GM18511 (cell line): ENCODE measurements at regions not wholly inside any gene's neighbourhood (a gene's known extent, or its start where the extent isn't known, plus 50 kb on each side); places are given as distances from the start of the nearest gene placed in this dataset.

Experiments used
- ATAC-seq: cut with Tn5 transposase; IDR thresholded peaks from one replicate; pipeline ENCODE4 v1.9.1; 2021; ENCODE audit warnings: mild to moderate bottlenecking, moderate library complexity; ENCODE audit not compliant: unreplicated experiment

DNA sequence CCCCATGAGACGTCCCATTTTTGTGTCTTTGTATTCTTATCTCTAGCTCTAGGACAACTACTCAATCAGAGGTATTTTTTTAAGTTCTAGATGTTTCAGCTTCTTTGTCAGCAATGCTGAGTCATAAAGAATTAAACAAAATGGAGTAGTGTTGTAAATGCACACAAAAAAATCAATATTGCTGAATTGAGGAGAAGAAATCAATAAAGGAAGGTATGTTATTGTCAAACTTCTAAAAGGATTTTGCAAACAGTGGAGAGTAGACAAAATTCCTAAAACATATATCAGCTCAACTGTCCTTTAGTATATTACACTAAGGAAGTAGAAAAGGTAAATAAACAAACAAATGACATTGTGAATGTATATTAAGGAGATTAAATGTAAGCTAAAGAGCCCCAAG is 726.1 kb upstream of the NRXN1 start:
- no peak for ATAC-seq

DNA sequence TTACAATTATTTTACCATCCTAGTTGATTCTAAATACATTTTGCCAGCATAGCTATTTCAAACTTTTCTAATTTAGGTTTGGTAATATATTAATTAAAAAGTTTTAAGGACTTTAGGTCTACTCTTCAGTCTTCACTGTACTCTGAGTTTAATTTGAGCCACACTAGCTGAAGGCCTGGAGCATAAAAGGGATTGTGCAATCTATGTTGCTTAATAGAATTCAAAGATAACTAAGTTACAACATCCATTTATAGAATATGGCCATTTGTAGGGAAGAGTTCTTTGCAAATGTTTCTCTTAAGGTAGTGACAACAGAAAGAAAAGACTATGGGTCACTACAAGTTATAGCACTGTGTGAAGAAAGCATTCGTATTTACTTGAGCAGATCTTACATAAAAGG is 702.2 kb upstream of the NRXN1 start:
- no peak for ATAC-seq

DNA sequence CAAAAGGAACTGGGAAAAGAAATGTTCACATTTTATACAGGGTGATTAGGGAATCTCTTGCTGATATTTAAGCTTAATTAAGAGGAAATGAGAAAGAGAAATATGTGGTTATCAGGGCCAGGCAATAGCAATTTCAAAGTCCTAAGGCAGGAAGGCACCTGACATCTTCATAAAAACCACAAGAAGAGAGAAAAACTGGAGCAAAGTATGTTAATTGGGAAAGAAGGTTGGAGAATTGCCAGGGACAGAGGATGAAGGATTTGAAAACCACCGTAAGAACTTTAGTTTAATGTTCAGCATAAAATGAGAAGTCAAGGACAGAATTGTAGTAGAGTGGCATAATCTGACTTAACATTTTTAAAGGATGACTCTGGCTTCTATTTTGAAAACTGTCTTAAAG is 691.8 kb upstream of the NRXN1 start:
- no peak for ATAC-seq

DNA sequence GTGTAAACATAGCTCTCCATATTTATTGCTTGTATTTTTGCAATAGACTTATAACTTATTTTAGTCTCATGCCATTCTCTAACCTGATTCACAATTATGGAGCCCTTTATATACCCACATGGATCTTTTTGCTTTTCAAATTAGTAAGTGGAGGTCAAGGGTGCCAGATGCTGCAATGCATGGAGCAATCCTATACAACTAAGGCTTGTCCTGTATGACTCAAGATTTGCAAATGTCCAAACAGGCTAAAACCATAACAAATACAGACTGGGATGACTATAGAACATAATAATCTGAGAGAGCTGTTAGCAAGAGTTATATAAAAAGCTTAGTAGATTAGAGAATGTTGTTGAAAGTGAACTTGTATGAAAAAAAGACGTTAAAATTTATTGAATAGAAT is 690.4 kb upstream of the NRXN1 start:
- no peak for ATAC-seq

DNA sequence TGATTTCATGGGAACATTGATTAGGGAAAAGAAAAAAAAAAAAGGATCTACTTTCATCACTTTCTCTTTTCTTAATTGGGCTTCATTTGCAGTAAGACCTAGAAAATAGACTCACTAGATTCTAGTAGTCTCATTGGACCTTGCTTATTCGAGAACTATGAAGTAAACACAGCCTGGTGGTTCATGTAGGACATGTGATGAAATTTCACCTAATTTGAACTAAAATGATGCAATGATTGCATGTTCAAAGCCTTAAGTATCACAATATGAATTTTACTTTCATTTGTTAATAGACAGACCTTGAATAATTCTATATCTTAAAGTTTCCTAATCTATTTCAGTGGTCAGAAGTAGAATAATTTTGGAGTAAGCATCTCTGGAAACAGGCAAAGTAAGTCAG is 688.9 kb upstream of the NRXN1 start:
- ATAC-seq: no peak

DNA sequence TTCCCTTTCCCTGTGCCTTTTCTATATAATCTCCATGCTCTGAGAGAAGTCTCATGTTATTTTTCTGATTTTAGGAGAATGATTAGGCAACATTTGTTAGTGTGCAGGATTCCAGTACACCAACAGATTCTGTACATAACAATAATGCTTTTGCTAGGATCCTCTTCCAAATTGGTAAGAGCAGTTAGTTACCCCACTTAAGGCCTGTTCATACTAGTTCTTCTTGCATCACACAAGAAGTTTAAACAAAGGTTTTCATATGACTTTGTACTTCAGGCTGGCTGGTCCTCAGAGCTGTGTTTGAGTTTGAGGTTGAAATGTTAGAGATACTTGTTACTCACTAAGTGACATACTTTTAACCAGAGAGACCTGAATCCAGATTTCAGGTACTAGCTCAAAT is 686.9 kb upstream of the NRXN1 start:
- ATAC-seq: no peak

DNA sequence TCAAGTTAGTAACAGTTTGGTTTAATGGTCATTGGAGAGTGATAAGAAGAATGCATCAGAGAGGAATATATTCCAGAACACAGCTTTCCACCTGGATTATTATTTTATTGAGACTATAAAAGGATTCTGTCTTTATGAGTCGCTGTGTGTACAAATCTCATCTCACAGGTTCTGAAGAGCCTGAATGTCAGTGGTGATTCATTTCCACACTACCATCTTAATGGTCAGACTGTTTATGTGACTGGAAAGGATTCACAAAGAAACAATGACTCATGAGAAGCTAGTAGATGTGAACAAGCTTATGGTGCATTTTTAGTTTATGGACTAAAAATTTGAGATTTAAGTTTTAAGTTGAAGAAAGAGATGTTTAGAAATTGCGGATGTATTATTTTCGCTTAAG is 685.4 kb upstream of the NRXN1 start:
- no peak for ATAC-seq

DNA sequence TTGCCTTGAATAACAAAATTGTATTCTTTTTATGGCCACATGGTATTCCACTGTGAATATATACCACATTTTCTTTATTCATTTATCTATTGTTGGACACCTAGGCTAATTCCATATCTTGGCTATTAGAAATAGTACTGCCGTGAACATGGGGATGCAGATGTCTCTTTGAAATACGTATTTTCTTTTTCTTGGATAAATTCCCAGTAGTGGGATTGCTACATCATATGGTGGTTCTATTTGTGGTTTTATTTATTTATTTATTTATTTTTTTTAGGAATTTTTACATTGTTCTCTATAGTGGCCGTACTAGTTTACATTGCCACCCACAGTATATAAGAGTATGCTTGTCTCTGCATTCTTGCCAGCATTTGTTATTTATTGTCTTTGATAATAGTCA is 679.8 kb upstream of the NRXN1 start:
- ATAC-seq: no peak

DNA sequence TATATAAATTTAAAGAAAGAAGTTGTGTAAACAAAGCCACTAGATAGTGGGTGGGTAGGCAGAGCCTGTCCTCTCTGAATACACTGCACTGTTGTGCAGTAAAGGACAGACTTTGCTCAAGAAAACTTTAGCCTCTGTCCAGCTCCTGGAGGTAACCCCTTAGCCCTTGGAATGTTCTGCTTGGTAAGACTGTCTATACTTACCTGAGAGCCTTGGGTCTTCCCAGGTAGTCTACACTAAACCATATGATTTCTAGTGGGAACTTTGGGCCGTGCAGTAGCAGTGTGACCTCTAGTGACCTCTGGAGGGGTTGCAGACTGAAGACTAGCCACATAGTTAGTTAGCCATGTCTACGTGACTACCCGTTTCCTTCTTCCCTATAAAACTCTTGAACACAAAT is 678.3 kb upstream of the NRXN1 start:
- peak; percentile 94 for ATAC-seq

DNA sequence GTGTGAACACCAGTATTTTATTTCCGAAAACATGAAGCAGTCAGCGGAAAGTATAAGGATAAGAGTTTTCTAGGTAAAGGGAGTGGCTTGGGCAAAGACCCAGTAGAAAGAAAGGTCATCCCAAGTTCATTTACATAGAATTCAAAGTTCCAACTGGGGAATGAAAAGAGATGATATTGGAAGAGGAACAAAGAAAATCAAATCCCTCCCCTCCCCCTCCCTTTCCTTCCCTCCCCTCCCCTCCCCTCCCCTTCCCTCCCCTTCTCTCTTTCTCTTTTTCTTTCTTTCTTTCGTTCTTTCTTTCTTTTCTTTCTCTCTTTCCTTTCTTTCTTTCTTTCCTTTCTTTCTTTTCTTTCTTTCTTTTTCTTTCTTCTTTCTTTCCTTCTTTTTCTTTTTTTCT is 675.7 kb upstream of the NRXN1 start:
- no peak for ATAC-seq

DNA sequence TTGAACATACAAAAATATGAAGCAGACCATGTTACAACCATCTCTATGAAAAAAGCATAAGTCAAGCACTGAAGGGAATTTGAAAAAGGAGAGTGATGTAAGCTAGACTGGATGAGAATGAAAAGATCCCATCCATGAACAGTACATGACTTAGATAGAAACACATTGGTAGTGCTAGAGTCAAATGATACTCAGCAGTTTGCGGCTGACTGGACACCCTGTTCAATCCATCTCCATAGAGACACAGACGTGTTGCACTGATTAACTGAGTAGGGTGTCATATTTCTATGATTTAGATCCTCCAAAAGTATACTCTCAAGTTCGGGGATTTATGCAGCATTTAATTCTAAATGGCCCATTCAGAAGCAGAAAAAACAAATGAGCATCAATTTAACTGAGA is 674.3 kb upstream of the NRXN1 start:
- ATAC-seq: no peak

DNA sequence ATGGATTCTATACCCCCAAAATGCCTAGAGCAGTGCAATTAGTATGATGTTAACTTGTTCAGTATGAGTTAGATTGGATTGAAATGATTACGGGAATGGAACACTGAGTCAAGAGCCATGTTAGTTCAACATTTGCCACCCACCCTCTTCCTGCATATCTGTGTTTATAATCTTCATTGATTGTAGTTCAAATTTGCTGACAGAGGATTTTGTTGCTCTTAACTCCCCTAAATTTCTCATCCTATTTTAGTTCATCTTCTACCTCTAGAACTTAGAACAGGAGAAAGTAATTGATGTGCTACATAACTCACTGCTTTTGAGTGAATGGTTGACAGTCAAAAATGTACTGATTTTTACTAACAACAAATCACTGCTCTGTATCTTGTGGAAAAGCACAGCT is 673.5 kb upstream of the NRXN1 start:
- ATAC-seq: no peak

DNA sequence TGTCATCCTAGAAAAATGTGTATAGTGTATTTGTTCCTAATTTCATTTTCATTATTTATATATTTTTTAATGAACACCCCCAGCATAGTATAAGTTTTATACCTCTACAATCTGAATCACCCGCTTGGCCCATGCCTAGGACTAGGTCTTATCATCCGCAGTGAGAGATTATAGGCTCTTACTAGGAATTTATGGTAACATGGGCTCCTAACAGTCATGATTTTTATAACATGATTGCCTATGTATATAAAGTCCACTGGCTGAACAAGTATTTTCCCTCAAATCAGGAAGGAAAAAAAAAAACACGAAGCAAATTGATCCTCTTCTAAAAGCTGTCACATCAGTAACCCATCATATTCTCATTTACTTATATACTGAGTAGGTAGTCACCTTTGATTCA is 666.1 kb upstream of the NRXN1 start:
- no peak for ATAC-seq

DNA sequence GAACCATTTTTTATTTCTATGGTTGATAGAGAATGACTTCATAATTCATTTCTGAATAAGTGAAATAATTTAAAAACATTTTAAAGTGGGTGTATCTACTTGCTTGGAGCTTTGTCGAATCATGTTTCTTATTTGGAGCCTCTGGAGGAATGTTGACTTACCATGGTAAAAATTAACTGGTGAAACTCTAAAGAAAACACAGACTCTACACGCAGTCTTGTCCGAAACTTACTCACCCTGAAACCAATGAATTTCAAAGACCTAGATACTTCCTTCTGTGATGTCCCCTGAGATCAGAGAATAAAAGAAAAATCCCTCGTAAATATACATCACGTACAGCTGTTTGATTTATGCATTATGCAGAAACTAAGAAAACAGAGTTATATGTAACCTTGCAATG is 665.2 kb upstream of the NRXN1 start:
- peak; percentile 89 for ATAC-seq

DNA sequence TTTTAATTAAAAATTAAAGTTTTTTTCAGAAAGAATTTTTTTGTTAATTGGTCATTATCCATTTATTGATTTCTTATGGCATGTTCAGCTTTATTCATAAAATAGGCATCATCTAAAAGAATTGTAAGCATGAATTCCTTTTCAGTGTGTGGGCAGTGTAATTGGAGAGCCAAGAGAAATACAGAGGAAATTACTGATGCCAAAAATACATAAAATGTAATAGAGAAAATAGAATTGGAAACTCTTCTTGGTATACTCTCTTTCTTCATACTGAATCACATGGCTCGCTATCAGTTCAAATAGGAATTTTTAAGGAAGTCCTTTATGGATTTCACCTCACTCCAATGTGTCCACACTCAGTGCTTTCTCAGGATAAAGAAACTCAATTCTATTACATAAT is 663.6 kb upstream of the NRXN1 start:
- ATAC-seq: no peak

DNA sequence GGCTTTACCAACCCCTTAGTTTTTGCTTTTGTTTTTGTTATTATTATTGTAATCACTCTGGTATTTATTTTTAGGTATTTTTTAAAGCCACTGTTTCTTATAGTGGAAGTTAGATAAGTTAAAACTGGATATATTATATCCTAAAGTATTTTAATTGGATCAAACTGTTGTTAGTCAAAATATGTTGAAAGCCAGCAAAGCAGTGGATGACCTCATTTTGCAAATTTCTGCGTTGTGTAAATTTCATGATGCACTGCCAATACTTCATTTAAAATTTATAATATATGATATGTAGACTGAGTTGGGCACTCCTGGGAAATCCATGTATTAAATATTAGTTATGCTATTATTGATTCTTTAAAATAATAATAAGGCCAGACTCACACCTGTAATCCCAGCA is 661.7 kb upstream of the NRXN1 start:
- ATAC-seq: no peak

DNA sequence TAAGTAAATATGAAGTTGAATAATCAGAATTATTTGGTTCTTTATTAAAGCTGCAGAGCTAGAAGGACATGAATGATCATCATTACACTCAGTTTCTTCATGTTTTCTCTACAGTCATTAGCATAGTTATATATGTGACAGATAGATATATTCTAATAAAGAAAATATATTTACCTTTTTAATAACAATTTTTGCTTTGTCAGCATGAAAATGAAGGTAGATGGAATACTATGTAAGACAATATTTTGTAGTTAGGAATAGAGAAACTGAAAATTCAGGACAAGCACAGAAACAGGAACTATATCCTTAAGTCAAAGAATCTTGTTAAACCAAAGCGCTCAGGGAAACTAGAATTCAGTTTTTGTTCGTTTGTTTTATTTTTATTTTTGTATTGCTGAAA is 649.9 kb upstream of the NRXN1 start:
- no peak for ATAC-seq

DNA sequence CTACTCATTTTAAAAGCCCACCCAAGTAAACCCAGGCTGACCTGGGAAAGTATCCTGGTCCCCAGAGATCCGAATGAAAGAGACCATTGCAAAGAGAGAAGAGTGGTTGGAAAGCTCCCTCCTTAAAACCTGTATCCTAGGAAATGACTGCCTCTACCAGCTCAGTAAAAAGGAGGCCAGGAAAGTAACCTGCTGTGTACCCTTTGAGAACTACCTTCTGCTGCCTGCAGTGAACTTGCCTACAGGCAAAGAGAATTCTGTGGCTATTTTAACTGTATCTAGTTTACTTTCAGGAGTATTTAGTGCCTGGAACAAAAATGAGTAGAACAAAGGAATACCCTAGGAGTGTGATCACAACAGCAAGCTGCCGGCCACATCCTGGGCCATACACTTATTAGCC is 641.7 kb upstream of the NRXN1 start:
- ATAC-seq: no peak

DNA sequence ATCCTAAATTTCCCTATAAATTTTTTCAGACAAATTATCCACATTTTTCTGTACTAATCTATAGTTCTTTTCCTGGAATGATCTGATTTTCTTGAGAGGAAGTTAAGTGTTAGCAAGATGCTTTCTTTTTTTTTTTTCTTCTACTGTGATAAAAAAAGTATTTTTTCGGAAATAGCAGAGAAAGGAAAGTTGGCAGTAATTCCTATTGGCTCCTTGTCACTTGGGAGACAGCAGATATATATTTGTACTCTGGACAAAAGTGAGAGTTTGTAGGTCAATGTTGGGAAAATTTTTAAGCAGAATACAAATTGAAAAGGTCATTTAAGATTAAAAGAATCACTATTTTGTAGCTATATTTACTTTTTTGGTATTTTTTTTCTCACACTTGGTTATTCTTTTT is 635.7 kb upstream of the NRXN1 start:
- ATAC-seq: no peak

DNA sequence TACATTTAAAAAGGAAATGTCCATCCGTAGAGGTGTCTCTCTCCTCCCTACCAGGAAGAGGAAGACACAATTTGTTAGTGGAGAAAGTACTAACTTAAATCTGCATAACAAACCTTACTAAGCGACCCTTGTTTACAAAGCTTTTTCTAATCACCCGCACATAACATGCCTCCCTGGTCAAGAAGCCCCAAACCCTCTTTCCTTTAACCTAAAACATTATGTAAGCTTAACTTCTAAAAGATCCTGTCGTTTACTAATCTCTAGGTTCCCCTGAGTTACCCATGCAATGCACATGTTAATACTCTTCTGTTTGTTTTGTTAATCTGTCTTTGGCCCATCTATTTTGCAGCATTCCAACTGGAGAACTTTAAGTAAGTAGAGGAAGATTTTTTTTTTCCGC is 630.3 kb upstream of the NRXN1 start:
- no peak for ATAC-seq

DNA sequence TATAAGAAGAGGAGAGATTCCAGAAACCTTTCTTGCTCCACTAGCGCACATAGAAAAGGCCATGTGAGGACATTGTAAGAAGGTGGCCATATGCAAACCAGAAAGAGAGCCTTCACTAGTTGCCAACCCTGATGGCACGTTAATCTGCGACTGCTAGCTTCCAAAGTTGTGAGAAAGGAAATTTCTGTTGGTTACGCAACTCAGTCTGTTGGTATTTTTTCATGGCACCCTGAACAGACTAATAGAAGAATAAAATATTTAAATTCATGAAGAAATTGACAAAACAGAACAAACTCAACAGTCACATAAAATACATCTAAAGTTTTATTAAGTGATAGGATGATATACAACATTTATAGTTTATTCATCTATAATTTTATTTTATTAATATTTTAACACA is 625.9 kb upstream of the NRXN1 start:
- ATAC-seq: no peak

DNA sequence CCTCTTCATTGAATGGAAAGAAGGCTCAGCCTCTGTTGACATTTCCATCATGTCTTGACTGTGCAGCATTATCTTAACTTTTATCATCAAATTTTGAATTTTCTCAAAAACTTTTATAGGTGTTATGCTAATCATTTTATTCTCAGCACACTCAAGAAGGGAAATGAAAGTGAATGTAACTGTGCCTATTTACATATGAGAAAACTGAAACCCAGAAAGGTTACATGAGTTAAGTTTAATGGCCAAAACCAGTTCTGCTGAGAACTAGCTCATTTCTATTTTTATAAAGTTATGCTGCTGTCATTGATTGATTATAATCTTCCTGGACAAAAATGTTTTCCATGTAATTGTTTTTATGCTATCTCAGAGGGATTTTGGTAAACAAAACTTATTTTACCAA is 618.8 kb upstream of the NRXN1 start:
- ATAC-seq: peak; percentile 92

DNA sequence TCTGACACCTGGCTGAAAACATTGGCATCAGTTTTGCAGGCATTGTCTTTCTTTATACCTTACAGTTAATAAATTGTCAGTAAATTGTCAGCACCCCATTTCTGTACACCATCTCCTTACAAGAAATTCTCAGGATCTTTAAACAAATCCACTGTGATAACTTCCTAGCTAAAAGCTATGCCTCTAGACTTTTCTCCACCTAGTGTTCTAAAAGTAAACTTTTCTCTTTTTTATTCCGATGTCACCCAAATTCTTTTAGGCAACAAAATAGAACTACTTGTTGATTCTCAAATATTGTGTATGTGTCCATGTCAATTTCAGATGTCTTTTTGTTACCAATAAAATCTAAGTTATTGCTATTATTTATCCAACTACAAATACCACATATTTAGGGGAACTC is 617.4 kb upstream of the NRXN1 start:
- ATAC-seq: no peak

DNA sequence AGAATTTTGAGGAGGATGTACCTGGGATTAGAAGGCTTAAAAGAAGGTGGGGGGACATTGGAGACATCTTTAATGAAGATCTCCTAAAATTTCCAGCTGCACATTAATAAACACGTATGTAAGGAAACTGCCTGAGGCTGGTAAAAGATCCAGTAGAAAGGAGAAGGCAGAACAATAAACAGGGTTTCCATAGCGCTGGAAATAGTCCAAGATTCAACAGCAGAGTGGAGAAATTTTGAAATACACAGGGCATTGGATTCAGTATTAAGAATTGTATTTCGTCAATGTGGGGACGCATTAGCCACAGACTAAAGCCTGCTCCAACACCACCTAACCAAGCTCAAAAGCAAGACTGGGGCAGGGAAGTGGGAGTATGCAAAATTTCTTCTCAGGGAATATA is 606.9 kb upstream of the NRXN1 start:
- ATAC-seq: no peak
